B cell (primary cell): ENCODE measurements at regions not wholly inside any gene's neighbourhood (a gene's known extent, or its start where the extent isn't known, plus 50 kb on each side); places are given as distances from the start of the nearest gene placed in this dataset.

Experiments
- ATAC-seq: fragments of 200-7000 bp; cut with Tn5 transposase; one replicate; pipeline ENCODE4 v1.10.0; 2021; ENCODE audit warnings: low read depth, mild to moderate bottlenecking, moderate number of reproducible peaks, moderate library complexity
- CTCF ChIA-PET: fragments of 350-600 bp; sonication (Branson Sonifier 250); formaldehyde crosslinking; loops from one replicate; lab custom pipeline; 2021; ENCODE audit warnings: antibody characterized with exemption, inconsistent platforms; lab: Charles Lee
- POLR2A ChIA-PET: fragments of 350-600 bp; sonication (Branson Sonifier 250); formaldehyde crosslinking; loops from one replicate; lab custom pipeline; 2021; ENCODE audit warnings: antibody characterized with exemption; lab: Charles Lee
- DNase-seq: peaks from one replicate; pipeline ENCODE4 v3.0.0; 2013
- H2AFZ ChIP-seq: 2 replicates; pipeline ENCODE4 v1.6.1; 2012; ENCODE audit warnings: mild to moderate bottlenecking, low read depth, low read length; ENCODE audit not compliant: insufficient read depth, poor library complexity, severe bottlenecking
- H3K27ac ChIP-seq, 2 donors: 1 replicate in 1 of 2; 2 replicates in 1 of 2; pipeline ENCODE4 v1.5.1; 2012 to 2013; ENCODE audit warnings: low read length in 2 of 2, mild to moderate bottlenecking in 2 of 2, moderate library complexity in 1 of 2
- H3K27me3 ChIP-seq, 4 experiments: fragments of 200-600 bp in 1 of 4; sonication (generic) in 1 of 4; replicated peaks in 1 of 4; 1 replicate in 2 of 4; 2 replicates in 2 of 4; pipeline versions ENCODE4 v1.6.1 to v1.7.0; 2013 to 2016; ENCODE audit warnings: low read length in 3 of 4, mild to moderate bottlenecking in 2 of 4, mixed read lengths in 1 of 4, moderate library complexity in 1 of 4; ENCODE audit not compliant: insufficient read depth in 4 of 4, control insufficient read depth in 3 of 4; ENCODE audit errors: control extremely low read depth in 1 of 4
- H3K36me3 ChIP-seq, 2 experiments: replicated peaks in 1 of 2; 1 replicate in 1 of 2; 2 replicates in 1 of 2; pipeline versions ENCODE4 v1.6.1 to v1.7.1; 2013; ENCODE audit warnings: low read length in 1 of 2; ENCODE audit not compliant: insufficient read depth in 2 of 2, control insufficient read depth in 1 of 2; ENCODE audit errors: control extremely low read depth in 1 of 2, extremely low read depth in 1 of 2
- H3K4me1 ChIP-seq, 2 donors: fragments of 200-600 bp in 1 of 2; sonication (generic) in 1 of 2; 1 replicate in 1 of 2; 2 replicates in 1 of 2; pipeline versions ENCODE4 v1.5.1 to v1.6.1; 2013 to 2017; ENCODE audit warnings: low read length in 2 of 2; ENCODE audit not compliant: control insufficient read depth in 2 of 2, insufficient read depth in 2 of 2
- H3K4me2 ChIP-seq: replicated peaks from 2 replicates; pipeline ENCODE3; 2012; ENCODE audit warnings: mild to moderate bottlenecking, low read depth, low read length; ENCODE audit not compliant: poor library complexity, severe bottlenecking
- H3K4me3 ChIP-seq, 5 experiments: fragments of 200-600 bp in 1 of 5; sonication (generic) in 1 of 5; 1 replicate in 3 of 5; 2 replicates in 2 of 5; pipeline versions ENCODE4 v1.5.1 to v1.7.0; 2011 to 2016; ENCODE audit warnings: low read length in 4 of 5, mild to moderate bottlenecking in 4 of 5, low read depth in 2 of 5, control low read depth in 1 of 5, moderate library complexity in 1 of 5; ENCODE audit not compliant: insufficient read depth in 1 of 5; ENCODE audit errors: control extremely low read depth in 1 of 5, extremely low read depth in 1 of 5
- H3K79me2 ChIP-seq: fragments of 200-600 bp; sonication (generic); one replicate; pipeline ENCODE4 v1.6.0; 2016; ENCODE audit warnings: low read length; ENCODE audit not compliant: control insufficient read depth, insufficient read depth
- H3K9ac ChIP-seq: fragments of 200-600 bp; sonication (generic); 2 replicates; pipeline ENCODE4 v1.6.1; 2017; ENCODE audit warnings: mild to moderate bottlenecking, low read length, moderate library complexity
- H3K9me3 ChIP-seq, 3 donors: one replicate each; pipeline versions ENCODE4 v1.6.1 to v1.7.1; 2013; ENCODE audit warnings: low read length in 2 of 3; ENCODE audit not compliant: control insufficient read depth in 2 of 3, insufficient read depth in 1 of 3; ENCODE audit errors: control extremely low read depth in 1 of 3
- H4K20me1 ChIP-seq: 2 replicates; pipeline ENCODE4 v1.6.0; 2012; ENCODE audit warnings: mild to moderate bottlenecking, low read length; ENCODE audit not compliant: insufficient read depth, control insufficient read depth, poor library complexity, severe bottlenecking
- H3K27ac Mint-ChIP-seq: one replicate; pipeline ENCODE4 v1.8.0; 2021; ENCODE audit warnings: mixed read lengths
- H3K27me3 Mint-ChIP-seq: one replicate; pipeline ENCODE4 v1.8.0; 2021; ENCODE audit warnings: mixed read lengths
- H3K4me1 Mint-ChIP-seq: one replicate; pipeline ENCODE4 v1.8.0; 2021; ENCODE audit warnings: mixed read lengths
- H3K4me3 Mint-ChIP-seq: one replicate; pipeline ENCODE4 v1.8.0; 2021; ENCODE audit warnings: mixed read lengths
- H3K9me3 Mint-ChIP-seq: one replicate; pipeline ENCODE4 v1.8.0; 2022; ENCODE audit warnings: mixed read lengths; ENCODE audit not compliant: insufficient read depth
- EZH2 ChIP-seq: IDR thresholded peaks from 2 replicates; pipeline ENCODE4 v1.6.1; 2012; ENCODE audit warnings: borderline replicate concordance, low read depth, mild to moderate bottlenecking, moderate library complexity, low read length; ENCODE audit not compliant: insufficient read depth, poor library complexity, severe bottlenecking
- WGBS: methylation state at CpG from one replicate; pipeline ENCODE4 v1.1.5; 2013; ENCODE audit warnings: missing lambda C conversion rate; ENCODE audit not compliant: insufficient coverage; 5-methylcytosine and 5-hydroxymethylcytosine counted together
- intact Hi-C: fragments of 100-400 bp; cut with micrococcal nuclease; formaldehyde crosslinking; loops from one replicate; pipeline ENCODE4 v1.10.0; 2022
- TF ChIP-seq, protein P1 (sequence below): fragments of 200-600 bp; IDR thresholded peaks from one replicate; pipeline ENCODE4 v1.8.0; 2022; ENCODE audit warnings: antibody characterized with exemption, mild to moderate bottlenecking

DNA sequence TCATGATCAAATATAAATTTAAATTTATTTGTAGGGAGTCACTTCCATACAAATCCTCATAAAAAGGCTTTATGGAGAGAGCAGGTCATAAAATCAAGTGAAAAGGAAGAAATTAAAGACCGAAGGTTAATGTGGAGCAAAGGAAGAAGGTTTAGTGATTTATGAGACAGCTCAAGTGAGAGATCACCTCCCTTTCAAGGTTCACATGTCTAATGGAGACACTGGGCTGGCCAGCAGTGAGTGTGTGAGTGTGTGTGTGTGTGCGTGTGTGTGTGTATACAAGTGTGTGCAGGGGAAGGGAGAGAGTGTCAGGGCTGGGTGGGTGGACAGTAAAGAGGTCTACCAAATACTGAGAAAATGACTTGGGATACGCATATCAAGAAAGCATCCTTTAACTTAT lies 251.2 kb downstream of the FAT3 start:
- H3K4me1 ChIP-seq = no peaks in the 10 kb centered on the region
- no peak overlapping the region for H3K4me2 ChIP-seq
- ATAC-seq (no peak), DNase-seq (no peak)
- CTCF ChIA-PET = no interaction called here
- no peak overlapping the region for H3K27ac ChIP-seq
- H4K20me1 ChIP-seq = no peaks in the 10 kb centered on the region
- WGBS = 100% methylated on average over 1 of the region's 3 CpGs
- intact Hi-C loops = no loop called here
- Mint-ChIP-seq H3K4me3 (no peak overlapping the region), H3K27ac (no peak overlapping the region), H3K27me3 (no peaks in the 10 kb centered on the region), H3K4me1 (no peaks in the 10 kb centered on the region), H3K9me3 (no peaks in the 10 kb centered on the region)
- no peak overlapping the region for H2AFZ ChIP-seq
- H3K79me2 ChIP-seq = no peaks in the 10 kb centered on the region
- POLR2A ChIA-PET = no interaction called here
- no peak overlapping the region for H3K9ac ChIP-seq
- no peaks in the 10 kb centered on the region for H3K36me3 ChIP-seq
- no peak overlapping the region for H3K4me3 ChIP-seq
- H3K9me3 ChIP-seq = no peaks in the 10 kb centered on the region
- TF ChIP-seq, protein P1, sequence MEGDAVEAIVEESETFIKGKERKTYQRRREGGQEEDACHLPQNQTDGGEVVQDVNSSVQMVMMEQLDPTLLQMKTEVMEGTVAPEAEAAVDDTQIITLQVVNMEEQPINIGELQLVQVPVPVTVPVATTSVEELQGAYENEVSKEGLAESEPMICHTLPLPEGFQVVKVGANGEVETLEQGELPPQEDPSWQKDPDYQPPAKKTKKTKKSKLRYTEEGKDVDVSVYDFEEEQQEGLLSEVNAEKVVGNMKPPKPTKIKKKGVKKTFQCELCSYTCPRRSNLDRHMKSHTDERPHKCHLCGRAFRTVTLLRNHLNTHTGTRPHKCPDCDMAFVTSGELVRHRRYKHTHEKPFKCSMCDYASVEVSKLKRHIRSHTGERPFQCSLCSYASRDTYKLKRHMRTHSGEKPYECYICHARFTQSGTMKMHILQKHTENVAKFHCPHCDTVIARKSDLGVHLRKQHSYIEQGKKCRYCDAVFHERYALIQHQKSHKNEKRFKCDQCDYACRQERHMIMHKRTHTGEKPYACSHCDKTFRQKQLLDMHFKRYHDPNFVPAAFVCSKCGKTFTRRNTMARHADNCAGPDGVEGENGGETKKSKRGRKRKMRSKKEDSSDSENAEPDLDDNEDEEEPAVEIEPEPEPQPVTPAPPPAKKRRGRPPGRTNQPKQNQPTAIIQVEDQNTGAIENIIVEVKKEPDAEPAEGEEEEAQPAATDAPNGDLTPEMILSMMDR = no peak
- no peak for TF ChIP-seq EZH2
- no peaks in the 10 kb centered on the region for H3K27me3 ChIP-seq

DNA sequence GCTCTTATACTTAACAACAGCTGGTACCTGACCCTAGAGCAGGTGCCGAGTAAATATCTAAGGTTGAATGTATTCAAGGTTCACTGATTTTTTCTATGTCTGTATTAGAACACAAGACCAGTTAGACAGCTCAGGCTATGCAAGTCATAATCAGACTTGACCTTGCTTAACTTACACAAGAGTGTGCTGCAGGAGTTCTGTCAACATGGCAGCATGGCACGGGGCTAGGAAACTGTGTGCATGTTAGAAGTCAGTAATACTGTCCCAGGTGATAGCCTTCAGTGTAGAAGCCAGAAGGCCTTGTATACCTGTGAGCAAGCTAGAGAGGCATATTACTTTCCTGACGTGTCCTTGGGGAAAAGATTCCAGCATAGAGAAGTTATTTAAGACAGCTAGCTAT lies 253.1 kb downstream of the FAT3 start:
- H3K4me1 Mint-ChIP-seq = no peaks in the 10 kb centered on the region
- ChIA-PET POLR2A (no interaction called here), CTCF (no interaction called here)
- no peaks in the 10 kb centered on the region for H4K20me1 ChIP-seq
- H3K4me3 ChIP-seq = no peak overlapping the region
- DNase-seq (no peak), ATAC-seq (no peak)
- no peak overlapping the region for H3K27ac Mint-ChIP-seq
- no peaks in the 10 kb centered on the region for H3K9me3 Mint-ChIP-seq
- no peak overlapping the region for H3K4me3 Mint-ChIP-seq
- 95% methylated on average over 2 of the region's 3 CpGs for WGBS
- H3K9ac ChIP-seq = no peak overlapping the region
- no peak overlapping the region for H3K27ac ChIP-seq
- no peaks in the 10 kb centered on the region for H3K79me2 ChIP-seq
- no peak overlapping the region for H2AFZ ChIP-seq
- TF ChIP-seq, protein P1 = no peak
- no peak for TF ChIP-seq EZH2
- H3K4me2 ChIP-seq = no peak overlapping the region
- no peaks in the 10 kb centered on the region for H3K9me3 ChIP-seq
- H3K27me3 Mint-ChIP-seq = no peaks in the 10 kb centered on the region
- intact Hi-C loops = no loop called here
- H3K4me1 ChIP-seq = no peaks in the 10 kb centered on the region
- H3K27me3 ChIP-seq = no peaks in the 10 kb centered on the region
- no peaks in the 10 kb centered on the region for H3K36me3 ChIP-seq
